Ascending aorta (tissue), 2 donors: ENCODE measurements at regions not wholly inside any gene's neighbourhood (a gene's known extent, or its start where the extent isn't known, plus 50 kb on each side); places are given as distances from the start of the nearest gene placed in this dataset.

Experiments used
- DNase-seq, 2 donors: peaks; one replicate each; pipeline ENCODE4 v3.0.0-alpha.2; 2019; ENCODE audit warnings: low spot score in 2 of 2
- H3K27ac ChIP-seq, 2 donors: fragments of 200-600 bp; sonication (generic); one replicate each; pipeline ENCODE4 v1.5.1; 2016 to 2017; ENCODE audit warnings: mild to moderate bottlenecking in 1 of 2
- H3K27me3 ChIP-seq: fragments of 200-600 bp; sonication (generic); one replicate; pipeline ENCODE4 v1.5.1; 2017
- H3K36me3 ChIP-seq, 2 donors: fragments of 200-600 bp; sonication (generic); one replicate each; pipeline ENCODE4 v1.5.1; 2016
- H3K4me1 ChIP-seq, 2 donors: fragments of 200-600 bp; sonication (generic); one replicate each; pipeline ENCODE4 v1.5.1; 2016 to 2017; ENCODE audit warnings: mild to moderate bottlenecking in 1 of 2
- H3K4me3 ChIP-seq, 2 donors: fragments of 200-600 bp; sonication (generic); one replicate each; pipeline ENCODE4 v1.5.1; 2016 to 2017; ENCODE audit warnings: mild to moderate bottlenecking in 1 of 2
- H3K9me3 ChIP-seq, 2 donors: fragments of 200-600 bp; sonication (generic); one replicate each; pipeline ENCODE4 v1.5.1; 2016
- intact Hi-C: fragments of 100-400 bp; cut with DNase I; formaldehyde crosslinking; loops from one replicate; pipeline ENCODE4 v1.15.1; 2023
- TF ChIP-seq, protein P1 (sequence below), 3 experiments: fragments of 200-600 bp in 2 of 3; fragments of 450-650 bp in 1 of 3; sonication (generic) in 2 of 3; IDR thresholded peaks; one replicate each; pipeline ENCODE4 v1.5.1; 2016 to 2019; ENCODE audit warnings: antibody characterized with exemption in 3 of 3, mild to moderate bottlenecking in 1 of 3, moderate library complexity in 1 of 3

- no peak overlapping the region for H3K27ac ChIP-seq
- intact Hi-C loops: no loop called here
Observed at GRCh38 chr2:152924722-152925121, 206.3 kb downstream of the ARL6IP6 start.

GRCh38 chr2:152924219-152924618 is 205.8 kb downstream of the ARL6IP6 start:
- H3K27me3 ChIP-seq: no peaks in the 10 kb centered on the region
- H3K9me3 ChIP-seq: no peaks in the 10 kb centered on the region
- no peaks in the 10 kb centered on the region for H3K36me3 ChIP-seq
- TF ChIP-seq, protein P1, sequence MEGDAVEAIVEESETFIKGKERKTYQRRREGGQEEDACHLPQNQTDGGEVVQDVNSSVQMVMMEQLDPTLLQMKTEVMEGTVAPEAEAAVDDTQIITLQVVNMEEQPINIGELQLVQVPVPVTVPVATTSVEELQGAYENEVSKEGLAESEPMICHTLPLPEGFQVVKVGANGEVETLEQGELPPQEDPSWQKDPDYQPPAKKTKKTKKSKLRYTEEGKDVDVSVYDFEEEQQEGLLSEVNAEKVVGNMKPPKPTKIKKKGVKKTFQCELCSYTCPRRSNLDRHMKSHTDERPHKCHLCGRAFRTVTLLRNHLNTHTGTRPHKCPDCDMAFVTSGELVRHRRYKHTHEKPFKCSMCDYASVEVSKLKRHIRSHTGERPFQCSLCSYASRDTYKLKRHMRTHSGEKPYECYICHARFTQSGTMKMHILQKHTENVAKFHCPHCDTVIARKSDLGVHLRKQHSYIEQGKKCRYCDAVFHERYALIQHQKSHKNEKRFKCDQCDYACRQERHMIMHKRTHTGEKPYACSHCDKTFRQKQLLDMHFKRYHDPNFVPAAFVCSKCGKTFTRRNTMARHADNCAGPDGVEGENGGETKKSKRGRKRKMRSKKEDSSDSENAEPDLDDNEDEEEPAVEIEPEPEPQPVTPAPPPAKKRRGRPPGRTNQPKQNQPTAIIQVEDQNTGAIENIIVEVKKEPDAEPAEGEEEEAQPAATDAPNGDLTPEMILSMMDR (IDR thresholded peaks at IDR 0.05): no peak
- DNase-seq: no peak
- intact Hi-C loops: no loop called here
- H3K27ac ChIP-seq: no peak overlapping the region
- H3K4me3 ChIP-seq: no peak overlapping the region
- no peaks in the 10 kb centered on the region for H3K4me1 ChIP-seq

More at GRCh38 chr2:152924722-152925121, 206.3 kb downstream of the ARL6IP6 start:
- Histone ChIP-seq H3K4me3 (no peak overlapping the region), H3K36me3 (no peaks in the 10 kb centered on the region), H3K4me1 (no peaks in the 10 kb centered on the region), H3K9me3 (no peaks in the 10 kb centered on the region), H3K27me3 (no peaks in the 10 kb centered on the region)
- TF ChIP-seq, protein P1 (IDR thresholded peaks at IDR 0.05): no peak
- DNase-seq: no peak

GRCh38 chr2:152920846-152921245 is 202.4 kb downstream of the ARL6IP6 start:
- H3K4me1 ChIP-seq: no peaks in the 10 kb centered on the region
- DNase-seq: no peak
- no peaks in the 10 kb centered on the region for H3K27me3 ChIP-seq
- H3K27ac ChIP-seq: no peak overlapping the region
- H3K4me3 ChIP-seq: no peak overlapping the region
- H3K9me3 ChIP-seq: no peaks in the 10 kb centered on the region
- TF ChIP-seq, protein P1 (IDR thresholded peaks at IDR 0.05): no peak
- intact Hi-C loops: no loop called here
- no peaks in the 10 kb centered on the region for H3K36me3 ChIP-seq

- no peak for DNase-seq
- Histone ChIP-seq H3K27ac (no peak overlapping the region), H3K36me3 (no peaks in the 10 kb centered on the region), H3K9me3 (no peaks in the 10 kb centered on the region), H3K4me1 (no peaks in the 10 kb centered on the region), H3K4me3 (no peak overlapping the region), H3K27me3 (no peaks in the 10 kb centered on the region)
- TF ChIP-seq, protein P1 (IDR thresholded peaks at IDR 0.05): no peak
- intact Hi-C loops: no loop called here
Observed at GRCh38 chr2:152910970-152911369, 192.6 kb downstream of the ARL6IP6 start.

GRCh38 chr2:152907046-152907445 is 188.6 kb downstream of the ARL6IP6 start:
- Histone ChIP-seq H3K27me3 (no peaks in the 10 kb centered on the region), H3K36me3 (no peaks in the 10 kb centered on the region), H3K4me3 (no peak overlapping the region), H3K27ac (no peak overlapping the region), H3K4me1 (no peaks in the 10 kb centered on the region), H3K9me3 (no peaks in the 10 kb centered on the region)
- DNase-seq: no peak
- TF ChIP-seq, protein P1 (IDR thresholded peaks at IDR 0.05): no peak
- intact Hi-C loops: no loop called here

GRCh38 chr2:152894051-152894450 is 175.6 kb downstream of the ARL6IP6 start:
- Histone ChIP-seq H3K27me3 (no peaks in the 10 kb centered on the region), H3K4me1 (no peaks in the 10 kb centered on the region), H3K4me3 (no peak overlapping the region), H3K27ac (no peak overlapping the region), H3K9me3 (no peaks in the 10 kb centered on the region), H3K36me3 (no peaks in the 10 kb centered on the region)
- TF ChIP-seq, protein P1 (IDR thresholded peaks at IDR 0.05): no peak
- intact Hi-C loops: no loop called here
- DNase-seq: no peak
